ENCODE measurements at regions not wholly inside any gene's neighbourhood (a gene's known extent, or its start where the extent isn't known, plus 50 kb on each side); places are given as distances from the start of the nearest gene placed in this dataset.
A peak's percentile ranks its signal among the peaks of the same experiment; 100 is the strongest.

- DNase-seq: no peak
These were observed 398.7 kb downstream of the SHQ1 start for GRCh38 chr3:72449551-72449950.

GRCh38 chr3:72448858-72449257 lies 399.4 kb downstream of the SHQ1 start:
- DNase-seq: no peak

GRCh38 chr3:72448375-72448823 lies 399.8 kb downstream of the SHQ1 start:
- no peak for DNase-seq

- DNase-seq: peak; percentile 95
These were observed 400.9 kb downstream of the SHQ1 start for GRCh38 chr3:72447059-72447946.

GRCh38 chr3:72446218-72447058 lies 401.8 kb downstream of the SHQ1 start, which contains the start of gene RYBP:
TSS of gene RYBP (minus strand) at chr3:72446621.
- DNase-seq: peak; percentile 63

- no peak for DNase-seq
These were observed 402.4 kb downstream of the SHQ1 start for GRCh38 chr3:72445827-72446217.

- no peak for DNase-seq
These were observed 403.5 kb downstream of the SHQ1 start for GRCh38 chr3:72444656-72445223.

GRCh38 chr3:72442759-72443158 lies 405.5 kb downstream of the SHQ1 start:
- no peak for DNase-seq

- no peak for DNase-seq
These were observed 406.8 kb downstream of the SHQ1 start for GRCh38 chr3:72441284-72441994.

GRCh38 chr3:72440491-72440890 lies 407.8 kb downstream of the SHQ1 start:
- DNase-seq: no peak

GRCh38 chr3:72439321-72440183 lies 408.7 kb downstream of the SHQ1 start:
- DNase-seq: no peak

GRCh38 chr3:72437661-72438406 lies 410.4 kb downstream of the SHQ1 start:
- DNase-seq: no peak

- DNase-seq: no peak
These were observed 411.2 kb downstream of the SHQ1 start for GRCh38 chr3:72436863-72437592.

- DNase-seq: no peak
These were observed 413.9 kb downstream of the SHQ1 start for GRCh38 chr3:72434296-72434695.

GRCh38 chr3:72432246-72432645 lies 416.0 kb downstream of the SHQ1 start:
- DNase-seq: no peak

- no peak for DNase-seq
These were observed 418.5 kb downstream of the SHQ1 start for GRCh38 chr3:72429589-72430353.

- no peak for DNase-seq
These were observed 419.4 kb downstream of the SHQ1 start for GRCh38 chr3:72428803-72429202.

- no peak for DNase-seq
These were observed 420.6 kb downstream of the SHQ1 start for GRCh38 chr3:72427624-72428023.

GRCh38 chr3:72426618-72427397 lies 421.4 kb downstream of the SHQ1 start:
- no peak for DNase-seq
